Esophagus squamous epithelium (tissue), 5 donors: ENCODE measurements at regions not wholly inside any gene's neighbourhood (a gene's known extent, or its start where the extent isn't known, plus 50 kb on each side); places are given as distances from the start of the nearest gene placed in this dataset.
A peak's percentile ranks its signal among the peaks of the same experiment; 100 is the strongest.

Experiments
- DNase-seq: peaks from one replicate; lab custom pipeline; 2025; lab: John Stamatoyannopoulos, UW
- H3K27ac ChIP-seq, 4 donors: fragments of 200-600 bp; sonication (generic); one replicate each; pipeline ENCODE4 v1.5.1; 2016 to 2019; ENCODE audit warnings: mild to moderate bottlenecking in 1 of 4
- H3K27me3 ChIP-seq, 4 donors: fragments of 200-600 bp; sonication (generic); 1 replicate in 3 of 4; 2 replicates in 1 of 4; pipeline versions ENCODE4 v1.5.1 to v1.6.0; 2017 to 2021; ENCODE audit warnings: antibody characterized with exemption in 1 of 4
- H3K36me3 ChIP-seq, 3 donors: fragments of 200-600 bp; sonication (generic); one replicate each; pipeline ENCODE4 v1.5.1; 2016 to 2019
- H3K4me1 ChIP-seq, 3 donors: fragments of 200-600 bp; sonication (generic); one replicate each; pipeline ENCODE4 v1.5.1; 2017 to 2019
- H3K4me3 ChIP-seq, 4 donors: fragments of 200-600 bp; sonication (generic); 1 replicate in 3 of 4; 2 replicates in 1 of 4; pipeline ENCODE4 v1.5.1; 2016 to 2019; ENCODE audit warnings: mild to moderate bottlenecking in 2 of 4, moderate library complexity in 1 of 4
- H3K9me3 ChIP-seq, 3 donors: fragments of 200-600 bp; sonication (generic); one replicate each; pipeline ENCODE4 v1.5.1; 2016 to 2019
- POLR2A ChIP-seq, 4 donors: fragments of 450-650 bp; IDR thresholded peaks; one replicate each; pipeline ENCODE4 v1.6.1; 2017; ENCODE audit warnings: antibody characterized with exemption in 4 of 4, mild to moderate bottlenecking in 4 of 4, moderate library complexity in 3 of 4
- WGBS, 2 donors: methylation state at CpG; one replicate each; pipeline ENCODE4 v1.1.5; 2018; 5-methylcytosine and 5-hydroxymethylcytosine counted together
- intact Hi-C: fragments of 100-400 bp; cut with DNase I; formaldehyde crosslinking; loops from one replicate; pipeline ENCODE4 v1.15.0; 2022
- TF ChIP-seq, protein P1 (sequence below), 6 experiments: fragments of 450-650 bp in 4 of 6; fragments of 200-600 bp in 2 of 6; sonication (generic) in 2 of 6; IDR thresholded peaks; one replicate each; pipeline ENCODE4 v1.5.1; 2016 to 2019; ENCODE audit warnings: antibody characterized with exemption in 6 of 6, mild to moderate bottlenecking in 4 of 6, moderate library complexity in 4 of 6
- donor health status: DM: yes; HTN: yes; CAD: no.

DNA sequence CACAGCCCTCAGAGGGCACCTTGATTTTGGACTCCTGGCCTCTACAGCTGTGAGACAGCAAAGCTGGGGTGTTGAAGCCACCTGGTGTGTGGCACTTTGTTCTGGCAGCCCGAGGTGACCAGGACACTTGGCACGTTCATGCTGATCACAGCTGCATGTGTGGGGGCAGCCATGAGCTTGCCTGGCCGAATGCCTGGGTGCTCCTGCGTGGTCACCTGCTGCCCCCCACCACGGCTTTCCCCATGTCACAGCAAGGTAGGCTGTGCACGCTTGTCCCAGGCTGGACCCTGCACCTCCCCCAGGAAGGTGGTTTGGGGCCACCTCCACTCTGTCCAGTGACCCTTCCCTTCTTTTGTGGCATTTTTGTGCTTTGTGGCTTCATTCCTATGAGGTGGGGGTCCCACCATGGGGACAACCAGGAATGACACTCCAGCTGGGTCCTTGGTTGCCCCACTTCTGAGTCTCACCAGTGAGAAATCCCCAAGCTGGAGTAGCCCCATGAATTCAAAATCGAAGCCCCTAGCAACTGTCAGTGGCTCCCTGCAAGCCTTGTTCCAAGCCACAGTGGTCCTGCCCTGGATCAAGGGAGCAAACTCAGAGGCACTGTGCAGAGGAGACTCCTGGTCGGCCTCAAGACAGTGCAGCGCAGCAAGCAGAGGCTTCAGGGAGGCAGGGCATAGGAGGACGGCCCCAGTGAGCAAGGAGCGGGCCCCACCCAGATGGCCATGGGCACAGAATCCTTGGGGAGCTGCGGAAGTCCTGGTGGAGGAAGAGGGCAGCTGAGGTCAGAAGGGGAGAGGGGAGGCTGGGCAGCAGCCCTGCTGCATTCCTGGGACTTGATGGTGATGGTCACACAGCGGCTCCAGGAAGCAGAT, 121.4 kb upstream of the HS6ST1 start:
- DNase-seq: no peak
- no peak for TF ChIP-seq POLR2A (IDR thresholded peaks at IDR 0.05)
- TF ChIP-seq, protein P1, sequence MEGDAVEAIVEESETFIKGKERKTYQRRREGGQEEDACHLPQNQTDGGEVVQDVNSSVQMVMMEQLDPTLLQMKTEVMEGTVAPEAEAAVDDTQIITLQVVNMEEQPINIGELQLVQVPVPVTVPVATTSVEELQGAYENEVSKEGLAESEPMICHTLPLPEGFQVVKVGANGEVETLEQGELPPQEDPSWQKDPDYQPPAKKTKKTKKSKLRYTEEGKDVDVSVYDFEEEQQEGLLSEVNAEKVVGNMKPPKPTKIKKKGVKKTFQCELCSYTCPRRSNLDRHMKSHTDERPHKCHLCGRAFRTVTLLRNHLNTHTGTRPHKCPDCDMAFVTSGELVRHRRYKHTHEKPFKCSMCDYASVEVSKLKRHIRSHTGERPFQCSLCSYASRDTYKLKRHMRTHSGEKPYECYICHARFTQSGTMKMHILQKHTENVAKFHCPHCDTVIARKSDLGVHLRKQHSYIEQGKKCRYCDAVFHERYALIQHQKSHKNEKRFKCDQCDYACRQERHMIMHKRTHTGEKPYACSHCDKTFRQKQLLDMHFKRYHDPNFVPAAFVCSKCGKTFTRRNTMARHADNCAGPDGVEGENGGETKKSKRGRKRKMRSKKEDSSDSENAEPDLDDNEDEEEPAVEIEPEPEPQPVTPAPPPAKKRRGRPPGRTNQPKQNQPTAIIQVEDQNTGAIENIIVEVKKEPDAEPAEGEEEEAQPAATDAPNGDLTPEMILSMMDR (IDR thresholded peaks at IDR 0.05): no peak
- WGBS, 2 donors: 74 to 79% methylated on average over 6 to 10 of the region's 13 CpGs
- intact Hi-C loops: no loop called here
- Histone ChIP-seq H3K27ac (peak overlapping the region in 1 of 4 donors; percentile 13), H3K9me3 (no peaks in the 10 kb centered on the region), H3K4me1 (peaks cover 6 to 22% (median 7%) of the 10 kb centered on the region in 3 donors), H3K36me3 (no peaks in the 10 kb centered on the region), H3K4me3 (no peak overlapping the region), H3K27me3 (peaks cover 0 to 3% (median 0%) of the 10 kb centered on the region in 4 donors)

DNA sequence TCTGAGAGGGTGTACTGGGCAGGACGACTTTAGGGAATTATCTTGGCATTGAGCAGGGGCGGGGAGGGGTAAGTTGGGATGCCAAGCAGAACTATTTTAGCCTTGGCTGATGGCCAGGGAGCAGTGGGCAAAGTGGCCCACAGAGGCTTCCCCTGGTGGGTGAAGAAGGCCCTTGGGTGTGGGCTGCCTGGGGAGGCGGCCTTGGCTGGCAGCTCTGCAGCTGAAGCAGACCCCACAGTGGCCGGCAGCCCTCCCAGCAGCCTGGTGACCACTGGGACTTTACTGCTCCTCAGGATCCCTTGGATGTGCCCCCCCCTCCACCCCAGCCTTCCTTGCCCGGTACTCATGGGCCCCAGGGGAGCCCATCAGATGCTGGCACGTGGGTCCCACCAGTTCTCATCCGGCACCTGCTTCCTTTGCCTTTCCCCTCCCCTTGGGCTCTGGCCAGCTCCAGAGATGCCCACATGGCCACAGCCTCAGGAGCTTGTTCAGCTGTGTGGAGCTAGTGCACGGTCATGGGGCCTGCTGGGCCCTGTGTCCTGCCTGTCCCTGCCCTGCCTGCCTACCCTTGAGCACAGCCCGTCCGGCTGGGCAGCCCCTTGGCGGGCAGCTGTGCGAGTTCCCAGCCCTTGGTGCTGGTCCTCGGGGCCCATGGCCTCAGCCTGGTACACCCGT, 122.1 kb upstream of the HS6ST1 start:
- no peaks in the 10 kb centered on the region for H3K9me3 ChIP-seq
- H3K36me3 ChIP-seq: no peaks in the 10 kb centered on the region
- no peak for TF ChIP-seq POLR2A (IDR thresholded peaks at IDR 0.05)
- TF ChIP-seq, protein P1 (IDR thresholded peaks at IDR 0.05): no peak
- 0 to 81% methylated on average over 1 to 3 of the region's 14 CpGs for WGBS, 2 donors
- DNase-seq: no peak
- H3K27me3 ChIP-seq: peaks cover 0 to 3% (median 0%) of the 10 kb centered on the region in 4 donors
- H3K27ac ChIP-seq: peak overlapping the region in 2 of 4 donors; percentile 3 to 22
- intact Hi-C loops: no loop called here
- H3K4me1 ChIP-seq: peaks cover 6 to 26% (median 7%) of the 10 kb centered on the region in 3 donors
- no peak overlapping the region for H3K4me3 ChIP-seq

DNA sequence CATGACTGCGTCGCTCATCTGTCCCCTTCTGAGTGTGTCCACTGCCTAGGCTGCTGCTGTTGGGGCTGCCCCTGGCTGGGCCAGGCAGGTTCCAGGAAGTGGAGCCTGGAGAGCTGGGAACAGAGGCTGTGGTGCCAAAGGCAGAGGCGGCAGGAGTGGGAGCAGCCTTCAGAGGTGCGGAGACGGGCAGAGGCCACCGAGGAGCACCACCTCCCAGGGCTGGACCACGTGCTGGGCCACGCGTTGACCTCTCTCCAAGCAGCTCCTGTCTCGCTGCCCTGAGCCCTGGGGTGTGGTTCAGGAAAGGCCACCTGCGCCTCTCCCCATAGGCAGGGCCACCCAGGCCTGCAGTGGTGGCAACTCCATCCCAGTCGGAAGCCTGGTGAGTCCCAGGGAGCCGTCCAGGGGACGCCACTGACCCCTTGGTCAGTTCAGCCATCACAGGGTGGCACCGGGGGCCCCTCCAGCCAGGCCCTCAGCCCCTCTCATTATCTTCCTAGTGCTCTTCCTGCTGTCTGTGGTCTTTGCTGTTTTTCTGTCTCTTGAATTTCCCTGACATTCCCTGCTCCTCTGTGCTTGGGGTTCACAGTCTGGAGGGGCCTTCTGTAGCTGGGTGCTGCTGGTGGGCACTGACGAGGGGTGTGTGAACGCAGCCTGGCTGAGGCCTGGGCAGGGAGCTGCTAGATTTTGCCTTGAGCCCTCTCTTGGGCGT, 122.8 kb upstream of the HS6ST1 start:
- H3K4me1 ChIP-seq: peaks cover 6 to 29% (median 7%) of the 10 kb centered on the region in 3 donors
- H3K9me3 ChIP-seq: no peaks in the 10 kb centered on the region
- TF ChIP-seq, protein P1 (IDR thresholded peaks at IDR 0.05): no peak
- H3K4me3 ChIP-seq: no peak overlapping the region
- H3K36me3 ChIP-seq: no peaks in the 10 kb centered on the region
- H3K27ac ChIP-seq: peak overlapping the region in 2 of 4 donors; percentile 16 to 22
- DNase-seq: no peak
- intact Hi-C loops: no loop called here
- peaks cover 0 to 3% (median 0%) of the 10 kb centered on the region in 4 donors for H3K27me3 ChIP-seq
- WGBS, 2 donors: 79% methylated on average over 15 of the region's 18 CpGs; no CpG with 5 or more reads in 1 of the 2 donors

DNA sequence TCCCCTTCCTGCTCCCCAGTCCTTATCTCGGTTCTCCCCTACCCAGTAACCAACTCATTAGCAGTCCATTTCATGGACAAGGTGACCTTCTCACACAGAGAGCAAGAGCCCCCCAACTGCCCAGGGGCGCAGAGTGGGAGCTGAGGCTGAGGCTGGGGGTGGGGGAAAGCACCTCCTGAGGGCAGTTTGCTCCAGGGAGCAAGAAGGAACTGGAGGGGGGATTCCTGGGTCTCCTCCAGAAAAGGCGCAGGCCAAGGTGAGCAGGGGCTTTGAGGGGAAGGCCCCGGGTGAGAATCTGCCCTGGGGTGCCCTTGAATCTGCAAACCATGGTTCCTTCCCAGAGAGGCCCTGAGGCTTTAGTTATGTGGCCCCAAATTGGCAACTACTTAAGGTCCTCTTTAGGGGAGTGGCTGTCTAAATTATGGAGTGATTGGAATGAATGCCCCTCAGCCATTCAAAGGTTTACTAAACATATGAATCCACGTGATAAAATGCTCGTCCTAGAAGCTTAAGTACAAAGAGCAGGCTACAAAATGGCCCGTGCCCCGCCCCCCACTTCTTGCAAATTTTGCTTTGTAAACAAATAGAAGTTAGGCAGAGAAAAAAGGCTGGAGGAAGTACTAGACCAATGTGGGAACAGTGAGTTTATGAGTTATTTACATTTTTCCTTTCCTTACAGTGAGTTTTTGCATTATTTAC, 123.5 kb upstream of the HS6ST1 start:
- Histone ChIP-seq H3K36me3 (no peaks in the 10 kb centered on the region), H3K9me3 (no peaks in the 10 kb centered on the region), H3K4me1 (peaks cover 6 to 31% (median 7%) of the 10 kb centered on the region in 3 donors), H3K27me3 (no peaks in the 10 kb centered on the region), H3K4me3 (no peak overlapping the region), H3K27ac (peak overlapping the region in 2 of 4 donors; percentile 16 to 22)
- no peak for TF ChIP-seq POLR2A (IDR thresholded peaks at IDR 0.05)
- TF ChIP-seq, protein P1 (IDR thresholded peaks at IDR 0.05): no peak
- 25 to 52% methylated on average over 5 to 7 of the region's 8 CpGs for WGBS, 2 donors
- intact Hi-C loops: no loop called here
- no peak for DNase-seq
